GM23248 (cell line): ENCODE measurements at regions not wholly inside any gene's neighbourhood (a gene's known extent, or its start where the extent isn't known, plus 50 kb on each side); places are given as distances from the start of the nearest gene placed in this dataset.

ENCODE experiments used
- EZH2 ChIP-seq: fragments of 200-600 bp; sonication (generic); IDR thresholded peaks from 2 replicates; pipeline ENCODE4 v1.6.1; 2018; ENCODE audit warnings: antibody characterized with exemption, mild to moderate bottlenecking; ENCODE audit not compliant: insufficient read depth, poor library complexity, severe bottlenecking
- EZH2phosphoT487 ChIP-seq: fragments of 200-600 bp; sonication (generic); IDR thresholded peaks from 2 replicates; pipeline ENCODE4 v1.6.1; 2018; ENCODE audit warnings: antibody characterized with exemption, moderate library complexity, mild to moderate bottlenecking, low read depth; ENCODE audit not compliant: insufficient read depth

DNA sequence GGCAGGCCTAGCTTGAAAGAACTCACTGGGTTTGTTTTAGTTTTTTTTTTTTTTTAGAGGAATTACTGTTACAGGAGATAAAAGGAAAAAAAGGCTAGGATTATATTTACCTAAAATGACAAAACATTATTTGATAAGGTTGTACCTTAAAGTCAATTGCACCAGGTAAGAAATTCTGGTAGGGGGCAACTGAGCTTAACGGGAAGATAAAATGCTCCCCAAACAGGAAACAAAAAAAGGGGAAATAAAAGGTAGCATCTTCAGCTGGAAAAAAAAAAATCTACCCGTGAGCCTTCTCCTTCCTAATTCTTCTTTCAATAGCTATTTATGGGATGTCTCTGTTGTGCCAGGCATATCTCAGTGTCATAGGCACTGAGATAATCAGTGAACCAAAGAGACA is 164.5 kb downstream of the PIK3R1 start:
- TF ChIP-seq EZH2 (no peak), EZH2phosphoT487 (no peak)
